H1 (cell line): ENCODE measurements at regions not wholly inside any gene's neighbourhood (a gene's known extent, or its start where the extent isn't known, plus 50 kb on each side); places are given as distances from the start of the nearest gene placed in this dataset.

ENCODE experiments used
- CTCF ChIA-PET: fragments of 300-600 bp; sonication (Branson Sonifier 250); formaldehyde crosslinking; loops from one replicate; lab custom pipeline; 2021; ENCODE audit not compliant: partially characterized antibody; lab: Charles Lee
- POLR2A ChIA-PET: fragments of 300-600 bp; sonication (Branson Sonifier 250); formaldehyde crosslinking; loops from one replicate; lab custom pipeline; 2021; ENCODE audit warnings: inconsistent platforms; ENCODE audit not compliant: partially characterized antibody; lab: Charles Lee
- DNase-seq, 2 experiments: peaks; one replicate each; pipeline versions ENCODE4 v3.0.0 to v3.0.0-alpha.2; 2010 to 2022; ENCODE audit warnings: low spot score in 2 of 2, low read depth in 1 of 2, mixed read lengths in 1 of 2
- FAIRE-seq: peaks from 2 replicates; lab custom pipeline; 2011; peaks lifted over from hg19 to GRCh38; lab: Jason Lieb, UNC
- H2AFZ ChIP-seq: 2 replicates; pipeline ENCODE4 v1.8.1; 2012; ENCODE audit warnings: low read length, inconsistent platforms
- H2AK5ac ChIP-seq: 2 replicates; pipeline ENCODE4 v1.6.1; 2013; ENCODE audit warnings: low read depth, low read length
- H2BK120ac ChIP-seq: replicated peaks from 2 replicates; pipeline ENCODE3; 2013; ENCODE audit warnings: low read depth, low read length, inconsistent platforms
- H2BK12ac ChIP-seq: 2 replicates; pipeline ENCODE4 v1.6.1; 2013; ENCODE audit warnings: low read depth, low read length
- H2BK15ac ChIP-seq: 2 replicates; pipeline ENCODE4 v1.6.1; 2013; ENCODE audit warnings: low read length
- H2BK20ac ChIP-seq: 2 replicates; pipeline ENCODE4 v1.6.1; 2013; ENCODE audit warnings: low read length
- H2BK5ac ChIP-seq: 2 replicates; pipeline ENCODE4 v1.6.1; 2013; ENCODE audit warnings: low read depth, low read length
- H3K14ac ChIP-seq: 2 replicates; pipeline ENCODE4 v1.6.1; 2013; ENCODE audit warnings: inconsistent platforms; ENCODE audit not compliant: insufficient read length
- H3K18ac ChIP-seq: 2 replicates; pipeline ENCODE4 v1.6.1; 2013; ENCODE audit warnings: low read length; ENCODE audit errors: extremely low read depth
- H3K23ac ChIP-seq: 2 replicates; pipeline ENCODE4 v1.6.1; 2013; ENCODE audit warnings: inconsistent platforms; ENCODE audit not compliant: insufficient read length
- H3K23me2 ChIP-seq: 2 replicates; pipeline ENCODE4 v1.6.1; 2013; ENCODE audit warnings: low read depth, low read length
- H3K27ac ChIP-seq: 2 replicates; pipeline ENCODE4 v1.6.1; 2011; ENCODE audit warnings: low read depth, low read length, inconsistent platforms
- H3K27me3 ChIP-seq, 4 experiments: replicated peaks in 1 of 4; 1 replicate in 1 of 4; 2 replicates in 3 of 4; pipeline versions ENCODE4 v1.6.1 to v1.8.1; 2011 to 2013; ENCODE audit warnings: low read length in 3 of 4, mild to moderate bottlenecking in 3 of 4, inconsistent platforms in 2 of 4, mixed read lengths in 2 of 4, moderate library complexity in 1 of 4; ENCODE audit not compliant: control insufficient read depth in 3 of 4, insufficient read depth in 3 of 4; ENCODE audit errors: extremely low read depth in 1 of 4
- H3K36me3 ChIP-seq, 4 experiments: 2 replicates each; pipeline versions ENCODE4 v1.6.1 to v1.8.1; 2011 to 2013; ENCODE audit warnings: mild to moderate bottlenecking in 4 of 4, low read length in 3 of 4, moderate library complexity in 2 of 4, control low read depth in 1 of 4, inconsistent platforms in 1 of 4; ENCODE audit not compliant: insufficient read depth in 4 of 4, control insufficient read depth in 2 of 4
- H3K4ac ChIP-seq: replicated peaks from 2 replicates; pipeline ENCODE3; 2013; ENCODE audit warnings: low read length, low read depth, mixed read lengths, inconsistent platforms; ENCODE audit not compliant: insufficient read length
- H3K4me1 ChIP-seq, 4 experiments: replicated peaks in 1 of 4; 1 replicate in 1 of 4; 2 replicates in 3 of 4; pipeline versions ENCODE4 v1.6.1 to v1.8.1; 2011 to 2013; ENCODE audit warnings: low read length in 3 of 4, inconsistent platforms in 2 of 4, mixed read lengths in 1 of 4; ENCODE audit not compliant: insufficient read depth in 4 of 4, control insufficient read depth in 3 of 4
- H3K4me2 ChIP-seq, 2 experiments: 2 replicates each; pipeline versions ENCODE4 v1.6.1 to v1.8.1; 2011 to 2013; ENCODE audit warnings: low read depth in 2 of 2, low read length in 2 of 2, control low read depth in 1 of 2, inconsistent platforms in 1 of 2, mild to moderate bottlenecking in 1 of 2; ENCODE audit not compliant: insufficient read depth in 1 of 2
- H3K4me3 ChIP-seq, 4 experiments: fragments of 200-600, 300-600 bp in 1 of 4; sonication (generic), shearing (Covaris generic), sonication (Bioruptor Twin) in 1 of 4; 2 replicates each; pipeline versions ENCODE4 v1.5.1 to v1.8.1; 2011 to 2016; ENCODE audit warnings: low read length in 4 of 4, low read depth in 3 of 4, control low read depth in 2 of 4, inconsistent platforms in 2 of 4, mild to moderate bottlenecking in 2 of 4, mixed read lengths in 1 of 4, moderate library complexity in 1 of 4; ENCODE audit not compliant: insufficient read depth in 2 of 4; ENCODE audit errors: extremely low read depth in 1 of 4
- H3K56ac ChIP-seq: replicated peaks from 2 replicates; pipeline ENCODE3; 2013; ENCODE audit warnings: low read depth, mild to moderate bottlenecking, mixed read lengths, low read length, inconsistent platforms; ENCODE audit not compliant: insufficient read length
- H3K79me1 ChIP-seq: 2 replicates; pipeline ENCODE4 v1.6.1; 2013; ENCODE audit warnings: low read depth, low read length, control low read depth
- H3K79me2 ChIP-seq, 2 experiments: 2 replicates each; pipeline versions ENCODE4 v1.6.1 to v1.8.1; 2012 to 2013; ENCODE audit warnings: low read length in 2 of 2, mild to moderate bottlenecking in 2 of 2, inconsistent platforms in 1 of 2; ENCODE audit not compliant: insufficient read depth in 2 of 2, control insufficient read depth in 1 of 2
- H3K9ac ChIP-seq, 4 experiments: replicated peaks in 1 of 4; 1 replicate in 1 of 4; 2 replicates in 3 of 4; pipeline versions ENCODE4 v1.6.1 to v1.8.1; 2011 to 2013; ENCODE audit warnings: low read depth in 3 of 4, low read length in 3 of 4, control low read depth in 2 of 4, mild to moderate bottlenecking in 2 of 4, moderate library complexity in 2 of 4, inconsistent platforms in 1 of 4; ENCODE audit errors: extremely low read depth in 1 of 4
- H3K9me3 ChIP-seq, 2 experiments: 2 replicates each; pipeline versions ENCODE4 v1.6.1 to v1.8.1; 2012 to 2013; ENCODE audit warnings: mild to moderate bottlenecking in 2 of 2, moderate library complexity in 2 of 2, control low read depth in 1 of 2, inconsistent platforms in 1 of 2, low read depth in 1 of 2, low read length in 1 of 2, mixed read lengths in 1 of 2; ENCODE audit not compliant: insufficient read depth in 2 of 2
- H4K20me1 ChIP-seq, 2 experiments: replicated peaks in 1 of 2; 2 replicates each; pipeline versions ENCODE3 to v1.8.1; 2011 to 2013; ENCODE audit warnings: inconsistent platforms in 2 of 2, low read length in 2 of 2, mild to moderate bottlenecking in 1 of 2; ENCODE audit not compliant: insufficient read depth in 2 of 2, control insufficient read depth in 1 of 2
- H4K5ac ChIP-seq: 2 replicates; pipeline ENCODE4 v1.6.1; 2013; ENCODE audit warnings: low read length, low read depth, mixed read lengths, inconsistent platforms; ENCODE audit not compliant: insufficient read length
- H4K8ac ChIP-seq: 2 replicates; pipeline ENCODE4 v1.8.0; 2013; ENCODE audit warnings: mild to moderate bottlenecking, moderate library complexity, low read length, inconsistent platforms; ENCODE audit not compliant: insufficient read depth; ENCODE audit errors: extremely low read depth
- H4K91ac ChIP-seq: replicated peaks from 2 replicates; pipeline ENCODE3; 2013; ENCODE audit warnings: low read length, mixed read lengths, inconsistent platforms; ENCODE audit not compliant: insufficient read length
- MAFK ChIP-seq: IDR thresholded peaks from 2 replicates; pipeline ENCODE4 v1.6.1; 2012; ENCODE audit warnings: low read depth, mild to moderate bottlenecking, improper control_type of control experiment, low read length
- NRF1 ChIP-seq: IDR thresholded peaks from 2 replicates; pipeline ENCODE4 v1.6.1; 2011; ENCODE audit warnings: mild to moderate bottlenecking, low read depth, low read length, improper control_type of control experiment
- SP2 ChIP-seq: IDR thresholded peaks from 2 replicates; pipeline ENCODE4 v1.6.1; 2012; ENCODE audit warnings: mild to moderate bottlenecking, low read length, inconsistent platforms
- WGBS, 2 experiments: shearing (Covaris generic) in 1 of 2; methylation state at CpG; one replicate each; pipeline versions ENCODE4 v1.1.6 to v1.1.7; 2013 to 2015; ENCODE audit warnings: low lambda C conversion rate in 2 of 2, mixed read lengths in 2 of 2, inconsistent platforms in 1 of 2, low coverage in 1 of 2, missing lambda C conversion rate in 1 of 2; ENCODE audit not compliant: insufficient replicate concordance in 2 of 2, insufficient coverage in 1 of 2, insufficient read length in 1 of 2; ENCODE audit errors: extremely low coverage in 1 of 2, missing lambda C conversion rate in 1 of 2; 5-methylcytosine and 5-hydroxymethylcytosine counted together

- WGBS, 2 experiments = 97% methylated on average over 2 of the region's 2 CpGs; no CpG with 5 or more reads in 1 of the 2 experiments
- no peak overlapping the region for H3K4me3 ChIP-seq
- no peak overlapping the region for H4K8ac ChIP-seq
- H2BK120ac ChIP-seq = no peak overlapping the region
- no peak for FAIRE-seq
- POLR2A ChIA-PET = no interaction called here
- no peak overlapping the region for H4K5ac ChIP-seq
- H2BK15ac ChIP-seq = no peak overlapping the region
- CTCF ChIA-PET = interaction anchor here (1.0 kb wide), 1 partner anchor 248 kb away, joined by 3 read pairs; no protein-coding TSS in a partner anchor
- no peak overlapping the region for H2AK5ac ChIP-seq
- no peaks in the 10 kb centered on the region for H3K79me2 ChIP-seq
- H3K27ac ChIP-seq = no peak overlapping the region
- no peak overlapping the region for H3K14ac ChIP-seq
- no peak overlapping the region for H3K23ac ChIP-seq
- H3K9me3 ChIP-seq = no peaks in the 10 kb centered on the region
- H3K27me3 ChIP-seq = no peaks in the 10 kb centered on the region
- no peaks in the 10 kb centered on the region for H3K23me2 ChIP-seq
- H2BK12ac ChIP-seq = no peak overlapping the region
- H3K9ac ChIP-seq = no peak overlapping the region
- no peak overlapping the region for H4K91ac ChIP-seq
- H3K4ac ChIP-seq = no peak overlapping the region
- no peak overlapping the region for H2AFZ ChIP-seq
- H2BK20ac ChIP-seq = no peak overlapping the region
- H3K79me1 ChIP-seq = no peaks in the 10 kb centered on the region
- no peak for DNase-seq
- no peaks in the 10 kb centered on the region for H3K4me1 ChIP-seq
- no peak overlapping the region for H3K56ac ChIP-seq
- H3K18ac ChIP-seq = no peak overlapping the region
- H3K4me2 ChIP-seq = no peak overlapping the region
- H3K36me3 ChIP-seq = no peaks in the 10 kb centered on the region
- no peak overlapping the region for H2BK5ac ChIP-seq
- H4K20me1 ChIP-seq = no peaks in the 10 kb centered on the region
- TF ChIP-seq SP2 (no peak), NRF1 (no peak), MAFK (no peak)
These were observed 190.8 kb upstream of the CNTN4 start for GRCh38 chr3:1907911-1908310.
